ENCODE measurements at regions not wholly inside any gene's neighbourhood (a gene's known extent, or its start where the extent isn't known, plus 50 kb on each side); places are given as distances from the start of the nearest gene placed in this dataset.
"Not testable (repeated sequence)": the region's sequence is repeated elsewhere in the genome, so short reads cannot be mapped to it uniquely, and the experiment has no call there.

GRCh38 chr21:14890141-14890540, 174.7 kb downstream of the NRIP1 start:
- Histone ChIP-seq H3K4me1 (peaks cover 18% of the 10 kb centered on the region), H3K4me3 (no peak overlapping the region), H3K36me3 (no peaks in the 10 kb centered on the region), H3K27me3 (no peaks in the 10 kb centered on the region), H3K9me3 (no peaks in the 10 kb centered on the region), H3K27ac (no peak overlapping the region)
- intact Hi-C loops (cut with DNase I): no loop called here
- no peak for DNase-seq (ENCODE audit: extremely low spot score in 2 of 2)
- TF ChIP-seq POLR2AphosphoS5 (IDR thresholded peaks at IDR 0.05; ENCODE audit: insufficient read depth in 1 of 2, low read depth in 1 of 2) (no peak), POLR2A (IDR thresholded peaks at IDR 0.05) (no peak)
- TF ChIP-seq, protein P1, sequence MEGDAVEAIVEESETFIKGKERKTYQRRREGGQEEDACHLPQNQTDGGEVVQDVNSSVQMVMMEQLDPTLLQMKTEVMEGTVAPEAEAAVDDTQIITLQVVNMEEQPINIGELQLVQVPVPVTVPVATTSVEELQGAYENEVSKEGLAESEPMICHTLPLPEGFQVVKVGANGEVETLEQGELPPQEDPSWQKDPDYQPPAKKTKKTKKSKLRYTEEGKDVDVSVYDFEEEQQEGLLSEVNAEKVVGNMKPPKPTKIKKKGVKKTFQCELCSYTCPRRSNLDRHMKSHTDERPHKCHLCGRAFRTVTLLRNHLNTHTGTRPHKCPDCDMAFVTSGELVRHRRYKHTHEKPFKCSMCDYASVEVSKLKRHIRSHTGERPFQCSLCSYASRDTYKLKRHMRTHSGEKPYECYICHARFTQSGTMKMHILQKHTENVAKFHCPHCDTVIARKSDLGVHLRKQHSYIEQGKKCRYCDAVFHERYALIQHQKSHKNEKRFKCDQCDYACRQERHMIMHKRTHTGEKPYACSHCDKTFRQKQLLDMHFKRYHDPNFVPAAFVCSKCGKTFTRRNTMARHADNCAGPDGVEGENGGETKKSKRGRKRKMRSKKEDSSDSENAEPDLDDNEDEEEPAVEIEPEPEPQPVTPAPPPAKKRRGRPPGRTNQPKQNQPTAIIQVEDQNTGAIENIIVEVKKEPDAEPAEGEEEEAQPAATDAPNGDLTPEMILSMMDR (IDR thresholded peaks at IDR 0.05): no peak

GRCh38 chr21:14889080-14889810, 175.6 kb downstream of the NRIP1 start:
- peaks cover 18% of the 10 kb centered on the region for H3K4me1 ChIP-seq
- DNase-seq (ENCODE audit: extremely low spot score in 2 of 2): no peak
- no peak overlapping the region for H3K27ac ChIP-seq
- H3K27me3 ChIP-seq: no peaks in the 10 kb centered on the region
- no peaks in the 10 kb centered on the region for H3K9me3 ChIP-seq
- no peak overlapping the region for H3K4me3 ChIP-seq
- H3K36me3 ChIP-seq: no peaks in the 10 kb centered on the region
- TF ChIP-seq POLR2A (IDR thresholded peaks at IDR 0.05): no peak
- no peak for TF ChIP-seq POLR2AphosphoS5 (IDR thresholded peaks at IDR 0.05; ENCODE audit: insufficient read depth in 1 of 2, low read depth in 1 of 2)
- TF ChIP-seq, protein P1 (IDR thresholded peaks at IDR 0.05): no peak
- intact Hi-C loops (cut with DNase I): no loop called here

DNA sequence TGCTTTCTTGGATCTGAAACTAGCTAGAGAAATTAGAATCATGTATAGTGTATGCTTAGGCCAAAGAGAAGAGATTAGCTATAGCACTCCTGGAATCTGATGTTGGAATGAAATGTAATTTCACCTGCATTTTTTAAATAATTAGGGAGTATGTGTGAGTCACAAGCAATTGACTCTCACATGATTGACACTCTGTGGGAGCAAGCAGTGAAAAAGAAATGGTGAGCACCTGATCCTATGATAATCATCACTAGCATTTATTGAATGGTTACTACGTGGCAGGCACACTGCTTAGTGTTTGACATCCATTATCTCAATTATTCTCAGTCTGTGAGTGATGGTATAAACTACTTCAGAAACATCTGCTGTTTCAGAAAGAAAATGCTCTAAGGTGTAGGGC, 176.6 kb downstream of the NRIP1 start:
- no peak for DNase-seq (ENCODE audit: extremely low spot score in 2 of 2)
- intact Hi-C loops (cut with DNase I): no loop called here
- Histone ChIP-seq H3K4me1 (peaks cover 18% of the 10 kb centered on the region), H3K36me3 (no peaks in the 10 kb centered on the region), H3K27me3 (no peaks in the 10 kb centered on the region), H3K27ac (no peak overlapping the region), H3K4me3 (no peak overlapping the region), H3K9me3 (no peaks in the 10 kb centered on the region)
- no peak for TF ChIP-seq POLR2AphosphoS5 (IDR thresholded peaks at IDR 0.05; ENCODE audit: insufficient read depth in 1 of 2, low read depth in 1 of 2)
- TF ChIP-seq POLR2A (IDR thresholded peaks at IDR 0.05): no peak
- TF ChIP-seq, protein P1 (IDR thresholded peaks at IDR 0.05): no peak

DNA sequence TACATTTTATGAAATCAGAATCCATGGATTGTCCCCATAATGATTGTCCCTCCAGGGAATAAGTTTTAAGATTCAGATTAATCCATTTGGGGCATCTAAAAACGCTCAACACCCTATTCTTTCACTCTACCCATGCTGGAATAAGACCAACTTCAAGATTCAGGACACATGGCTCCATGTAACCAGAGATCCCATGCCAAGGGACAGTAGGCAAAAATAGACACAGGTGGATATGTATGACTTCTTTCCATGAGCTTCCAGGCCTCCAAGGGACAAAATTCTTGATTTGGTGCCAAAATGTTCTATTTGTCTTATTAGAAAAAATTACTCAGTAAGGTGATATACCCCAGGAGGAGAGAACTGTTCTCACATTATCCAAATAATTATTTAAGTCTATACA, 178.8 kb downstream of the NRIP1 start:
- intact Hi-C loops (cut with DNase I): no loop called here
- H3K4me3 ChIP-seq: no peak overlapping the region
- no peaks in the 10 kb centered on the region for H3K36me3 ChIP-seq
- no peaks in the 10 kb centered on the region for H3K9me3 ChIP-seq
- H3K27me3 ChIP-seq: no peaks in the 10 kb centered on the region
- no peak for TF ChIP-seq POLR2AphosphoS5 (IDR thresholded peaks at IDR 0.05; ENCODE audit: insufficient read depth in 1 of 2, low read depth in 1 of 2)
- no peak for TF ChIP-seq POLR2A (IDR thresholded peaks at IDR 0.05)
- TF ChIP-seq, protein P1 (IDR thresholded peaks at IDR 0.05): no peak
- H3K27ac ChIP-seq: no peak overlapping the region
- peaks cover 18% of the 10 kb centered on the region for H3K4me1 ChIP-seq
- no peak for DNase-seq (ENCODE audit: extremely low spot score in 2 of 2)

- no peak for TF ChIP-seq POLR2AphosphoS5 (IDR thresholded peaks at IDR 0.05; ENCODE audit: insufficient read depth in 1 of 2, low read depth in 1 of 2)
- H3K36me3 ChIP-seq: no peaks in the 10 kb centered on the region
- H3K4me1 ChIP-seq: peaks cover 8% of the 10 kb centered on the region
- intact Hi-C loops (cut with DNase I): no loop called here
- H3K4me3 ChIP-seq: no peak overlapping the region
- DNase-seq (ENCODE audit: extremely low spot score in 2 of 2): no peak
- H3K9me3 ChIP-seq: no peaks in the 10 kb centered on the region
- no peaks in the 10 kb centered on the region for H3K27me3 ChIP-seq
- no peak overlapping the region for H3K27ac ChIP-seq
These were observed 181.4 kb downstream of the NRIP1 start for GRCh38 chr21:14883351-14883750.

DNA sequence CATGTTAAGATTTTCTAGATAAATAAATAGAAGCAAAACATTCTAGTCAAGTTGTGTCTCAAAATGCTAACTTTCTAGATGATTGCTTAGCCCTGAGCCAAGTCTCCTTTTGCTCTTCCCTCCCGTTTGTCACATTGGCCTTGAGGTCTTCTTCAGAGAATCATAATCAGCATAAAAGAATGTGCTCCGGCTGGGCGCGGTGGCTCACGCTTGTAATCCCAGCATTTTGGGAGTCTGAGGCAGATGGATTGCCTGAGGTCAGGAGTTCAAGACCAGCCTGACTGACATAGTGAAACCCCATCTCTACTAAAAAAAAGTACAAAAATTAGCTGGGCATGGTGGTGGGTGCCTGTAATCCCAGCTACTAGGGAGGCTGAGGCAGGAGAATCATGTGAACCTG, 182.3 kb downstream of the NRIP1 start:
- DNase-seq (ENCODE audit: extremely low spot score in 2 of 2); H3K4me1 ChIP-seq; H3K4me3 ChIP-seq; intact Hi-C loops (cut with DNase I); H3K27ac ChIP-seq; H3K9me3 ChIP-seq; H3K36me3 ChIP-seq; H3K27me3 ChIP-seq: not testable (repeated sequence)
